Kidney (tissue), 13 donors: ENCODE measurements at regions not wholly inside any gene's neighbourhood (a gene's known extent, or its start where the extent isn't known, plus 50 kb on each side); places are given as distances from the start of the nearest gene placed in this dataset.

Experiments used
- DNase-seq, 5 donors: peaks; one replicate each; pipeline ENCODE4 v3.0.0-alpha.2; 2013 to 2020
- FAIRE-seq: peaks from 2 replicates; lab custom pipeline; 2012; peaks lifted over from hg19 to GRCh38; lab: Jason Lieb, UNC
- H3K27ac ChIP-seq, 2 donors: one replicate each; pipeline ENCODE4 v1.7.0; 2013; ENCODE audit warnings: low read depth in 2 of 2, low read length in 2 of 2, inconsistent platforms in 1 of 2
- H3K27me3 ChIP-seq: one replicate; pipeline ENCODE4 v1.7.1; 2013; ENCODE audit warnings: low read length, inconsistent platforms; ENCODE audit not compliant: control insufficient read depth, insufficient read depth
- H3K36me3 ChIP-seq, 3 donors: one replicate each; pipeline versions ENCODE4 v1.7.0 to v1.7.1; 2013; ENCODE audit warnings: low read length in 3 of 3, control low read depth in 1 of 3, inconsistent platforms in 1 of 3; ENCODE audit not compliant: insufficient read depth in 3 of 3, control insufficient read depth in 2 of 3
- H3K4me1 ChIP-seq, 3 donors: one replicate each; pipeline versions ENCODE4 v1.7.0 to v1.7.1; 2013; ENCODE audit warnings: low read length in 3 of 3, inconsistent platforms in 1 of 3, low read depth in 1 of 3; ENCODE audit not compliant: control insufficient read depth in 2 of 3, insufficient read depth in 2 of 3
- H3K4me3 ChIP-seq, 3 donors: one replicate each; pipeline versions ENCODE4 v1.7.0 to v1.8.1; 2013; ENCODE audit warnings: low read length in 3 of 3, control low read depth in 1 of 3, inconsistent platforms in 1 of 3
- H3K9ac ChIP-seq, 3 donors: one replicate each; pipeline versions ENCODE4 v1.7.0 to v1.7.1; 2013; ENCODE audit warnings: low read length in 3 of 3, control low read depth in 1 of 3, inconsistent platforms in 1 of 3
- H3K9me3 ChIP-seq, 3 donors: one replicate each; pipeline versions ENCODE4 v1.7.0 to v1.7.1; 2013; ENCODE audit warnings: low read length in 3 of 3, control low read depth in 1 of 3, inconsistent platforms in 1 of 3; ENCODE audit not compliant: control insufficient read depth in 2 of 3, insufficient read depth in 1 of 3
- CTCF ChIP-seq: IDR thresholded peaks from 3 replicates; pipeline ENCODE4 v1.5.1; 2012; ENCODE audit warnings: mild to moderate bottlenecking, moderate library complexity, borderline replicate concordance; ENCODE audit not compliant: insufficient read depth; ENCODE audit errors: extremely low read depth
- intact Hi-C: fragments of 100-400 bp; cut with DNase I; formaldehyde crosslinking; loops from one replicate; pipeline ENCODE4 v1.11.1; 2022
- donor health status: control.
- donor health status: control.
- donor health status: control.
- donor health status: control.
- donor health status: control.
- donor health status: DM: yes; HTN: yes; CAD: no.
- donor health status: Normal renal cell carcinoma (clear cell type).

DNA sequence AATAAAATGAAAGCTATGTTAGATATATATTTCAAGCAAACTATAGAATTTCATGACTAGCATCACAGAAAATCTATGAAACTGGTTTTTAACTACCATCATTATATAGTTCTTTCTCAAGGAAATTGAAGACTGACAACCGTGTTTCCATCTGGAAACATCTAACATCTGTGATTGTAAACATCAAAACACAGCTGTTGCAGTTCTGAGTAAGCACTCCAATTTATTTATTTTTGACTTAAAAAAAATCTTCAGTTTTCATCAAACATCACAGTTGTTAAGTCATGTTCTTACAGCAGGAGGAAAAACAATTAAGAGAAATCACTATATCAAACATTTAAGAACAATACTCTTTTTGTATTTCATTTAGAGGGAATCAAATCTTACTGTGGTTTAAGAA is 1653.0 kb upstream of the MIR17HG start:
- no peak for DNase-seq
- Histone ChIP-seq H3K36me3 (no peaks in the 10 kb centered on the region), H3K4me3 (no peak overlapping the region), H3K9ac (no peak overlapping the region), H3K27me3 (no peaks in the 10 kb centered on the region), H3K4me1 (peaks cover 0 to 5% (median 0%) of the 10 kb centered on the region in 3 donors), H3K27ac (no peak overlapping the region), H3K9me3 (no peaks in the 10 kb centered on the region)
- no peak for FAIRE-seq
- TF ChIP-seq CTCF, result no peak
- intact Hi-C loops, result no loop called here

GRCh38 chr13:89695343-89696257 is 1651.9 kb upstream of the MIR17HG start:
- H3K9ac ChIP-seq, result no peak overlapping the region
- DNase-seq (peak in 4 of 5 donors; percentile 46 to 71 (median 64)), FAIRE-seq (peak; percentile 65)
- no peak overlapping the region for H3K27ac ChIP-seq
- H3K4me1 ChIP-seq, result no peaks in the 10 kb centered on the region
- peak; percentile 74 for TF ChIP-seq CTCF
- no peaks in the 10 kb centered on the region for H3K27me3 ChIP-seq
- H3K4me3 ChIP-seq, result no peak overlapping the region
- H3K36me3 ChIP-seq, result no peaks in the 10 kb centered on the region
- no peaks in the 10 kb centered on the region for H3K9me3 ChIP-seq
- intact Hi-C loops, result no loop called here

- H3K4me3 ChIP-seq, result no peak overlapping the region
- no peaks in the 10 kb centered on the region for H3K4me1 ChIP-seq
- no peak for TF ChIP-seq CTCF
- FAIRE-seq (no peak), DNase-seq (no peak)
- H3K9ac ChIP-seq, result no peak overlapping the region
- H3K27me3 ChIP-seq, result no peaks in the 10 kb centered on the region
- intact Hi-C loops, result no loop called here
- H3K9me3 ChIP-seq, result no peaks in the 10 kb centered on the region
- no peak overlapping the region for H3K27ac ChIP-seq
- no peaks in the 10 kb centered on the region for H3K36me3 ChIP-seq
These were observed 1645.6 kb upstream of the MIR17HG start for GRCh38 chr13:89701913-89702312.
